Skeletal muscle cell (primary cell): ENCODE measurements at regions not wholly inside any gene's neighbourhood (a gene's known extent, or its start where the extent isn't known, plus 50 kb on each side); places are given as distances from the start of the nearest gene placed in this dataset.
"Not testable (repeated sequence)": the region's sequence is repeated elsewhere in the genome, so short reads cannot be mapped to it uniquely, and the experiment has no call there.

Experiments
- DNase-seq: peaks from one replicate; pipeline ENCODE4 v3.0.0-alpha.2; 2010; ENCODE audit warnings: low read depth
- H3K4me3 ChIP-seq: 2 replicates; pipeline ENCODE4 v1.5.1; 2011; ENCODE audit warnings: low read depth, mild to moderate bottlenecking, control low read depth, low read length, moderate library complexity

DNA sequence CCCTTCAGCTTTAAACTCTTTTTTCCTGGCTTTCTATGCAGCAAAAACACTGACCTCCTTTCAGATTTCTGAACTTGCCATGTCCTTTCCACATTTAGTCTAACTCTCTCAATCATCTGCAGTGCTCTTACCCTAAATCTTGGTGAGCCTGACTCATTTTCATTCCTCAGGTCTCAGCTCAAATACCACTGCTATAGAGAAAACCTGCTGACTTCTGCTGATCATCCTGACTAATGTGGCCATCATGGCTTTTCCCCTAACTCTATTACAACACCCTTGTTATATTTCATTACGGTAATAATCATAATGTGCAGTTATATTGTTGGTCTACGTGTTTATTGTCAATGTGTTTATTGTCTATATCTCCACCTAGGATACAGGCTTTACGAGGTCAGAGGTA, 207.3 kb upstream of the OR4E1 start:
- no peak overlapping the region for H3K4me3 ChIP-seq
- DNase-seq: no peak

GRCh38 chr14:21875791-21876190, 202.2 kb upstream of the OR4E1 start:
- DNase-seq: no peak
- no peak overlapping the region for H3K4me3 ChIP-seq

DNA sequence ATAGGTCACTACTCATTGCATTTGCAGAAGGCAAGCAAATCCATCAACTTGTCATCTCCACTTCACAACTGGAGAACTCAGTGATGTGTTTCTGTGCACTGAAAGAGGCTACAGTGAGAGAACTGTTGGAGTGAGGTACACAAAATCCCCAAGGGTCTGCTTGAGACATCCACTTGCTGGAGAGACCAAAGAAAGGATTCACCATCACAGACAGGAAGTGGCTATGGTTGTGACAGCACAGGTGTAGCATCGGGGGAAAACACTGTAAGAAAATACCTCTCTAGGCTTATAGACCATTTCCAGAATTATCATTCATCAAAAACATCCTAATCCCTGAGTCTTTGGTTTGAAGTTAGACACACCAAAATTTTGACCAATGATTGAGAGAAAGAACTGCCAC, 201.3 kb upstream of the OR4E1 start:
- DNase-seq: no peak
- no peak overlapping the region for H3K4me3 ChIP-seq

DNA sequence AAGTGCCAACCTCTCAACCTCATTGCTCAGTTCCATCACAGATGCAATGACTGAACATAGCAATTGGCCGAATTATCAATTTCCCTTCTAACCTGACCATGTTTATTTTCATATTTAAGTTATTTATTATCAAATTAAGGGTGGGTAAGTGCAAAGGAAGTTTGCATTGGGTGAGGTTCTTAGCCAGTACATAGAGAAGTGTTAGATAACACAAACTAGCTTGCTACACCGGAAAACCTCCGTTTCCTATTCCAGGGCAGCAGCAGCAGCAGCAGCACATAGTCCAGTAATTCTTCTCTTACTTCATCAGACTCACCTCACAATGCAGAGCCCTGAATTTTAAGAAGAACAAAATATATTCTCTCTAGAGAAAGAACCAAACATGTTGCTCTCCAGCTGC, 200.5 kb upstream of the OR4E1 start:
- no peak overlapping the region for H3K4me3 ChIP-seq

GRCh38 chr14:21868442-21869046, 194.9 kb upstream of the OR4E1 start:
- no peak overlapping the region for H3K4me3 ChIP-seq
- no peak for DNase-seq

More for the DNA sequence above, 200.5 kb upstream of the OR4E1 start:
- DNase-seq: no peak

DNA sequence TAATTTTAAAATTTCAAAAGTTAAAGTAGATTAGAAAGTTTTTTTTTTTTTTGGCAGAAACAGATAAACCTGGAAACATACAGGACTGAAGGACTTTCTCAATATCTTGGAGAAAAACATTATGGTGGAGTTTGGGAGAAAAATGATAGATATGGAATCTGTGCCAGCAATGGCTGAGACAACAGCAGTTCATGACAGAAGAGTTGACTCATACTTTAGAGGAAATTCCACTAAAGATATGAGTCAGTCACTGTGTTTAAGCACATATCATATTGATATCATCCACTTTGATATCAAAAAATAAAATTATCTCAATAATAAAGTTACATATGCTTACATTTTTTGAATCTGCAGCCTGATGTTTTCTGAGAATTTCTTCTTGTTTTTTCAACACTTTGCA, 193.9 kb upstream of the OR4E1 start:
- no peak overlapping the region for H3K4me3 ChIP-seq
- DNase-seq: no peak

DNA sequence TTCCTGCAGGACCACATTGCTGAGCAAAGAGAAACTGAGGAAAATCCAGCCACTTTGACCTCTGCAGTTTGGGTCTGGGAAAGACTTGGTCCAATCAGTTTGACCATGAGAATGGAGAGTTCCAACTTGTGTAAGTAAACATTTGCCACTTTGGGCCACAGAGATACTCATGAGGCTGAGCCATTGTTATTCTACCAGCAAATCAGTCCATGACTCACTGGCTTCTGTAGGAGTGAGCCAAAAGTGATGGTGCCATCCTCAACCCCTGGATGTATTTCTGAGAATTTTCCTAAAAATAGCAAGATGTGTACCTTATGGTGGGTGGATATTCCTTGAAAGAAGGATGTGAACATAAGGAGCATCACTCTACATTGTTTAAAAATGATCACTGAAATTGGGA, 192.9 kb upstream of the OR4E1 start:
- DNase-seq: no peak
- no peak overlapping the region for H3K4me3 ChIP-seq

DNA sequence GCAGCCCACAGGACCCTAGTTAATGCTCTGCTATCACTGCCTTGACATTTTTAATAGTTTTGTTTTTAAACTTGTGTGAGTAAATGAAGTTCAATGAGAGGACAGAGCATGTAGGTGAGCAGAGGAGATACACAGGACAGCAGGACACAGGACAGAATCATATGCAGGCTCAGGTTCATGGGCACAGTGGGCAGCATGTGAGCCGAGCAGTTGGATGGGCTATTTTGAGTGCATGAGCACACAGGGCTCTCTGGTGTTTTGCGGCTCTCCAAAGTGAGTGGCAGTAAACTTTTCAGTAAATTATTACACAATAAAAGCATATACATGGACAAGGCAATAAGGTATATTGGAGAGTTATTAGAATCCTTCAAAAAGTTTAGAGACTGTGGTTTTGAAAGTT, 189.7 kb upstream of the OR4E1 start:
- H3K4me3 ChIP-seq: no peak overlapping the region
- no peak for DNase-seq

- no peak overlapping the region for H3K4me3 ChIP-seq
- DNase-seq: no peak
These were observed 187.5 kb upstream of the OR4E1 start for GRCh38 chr14:21861153-21861552.

GRCh38 chr14:21860172-21860571, 186.6 kb upstream of the OR4E1 start:
- DNase-seq: no peak
- H3K4me3 ChIP-seq: no peak overlapping the region

- H3K4me3 ChIP-seq: no peak overlapping the region
- DNase-seq: no peak
These were observed 179.2 kb upstream of the OR4E1 start for GRCh38 chr14:21852775-21853174.

GRCh38 chr14:21852061-21852664, 178.5 kb upstream of the OR4E1 start:
- no peak for DNase-seq
- no peak overlapping the region for H3K4me3 ChIP-seq

DNA sequence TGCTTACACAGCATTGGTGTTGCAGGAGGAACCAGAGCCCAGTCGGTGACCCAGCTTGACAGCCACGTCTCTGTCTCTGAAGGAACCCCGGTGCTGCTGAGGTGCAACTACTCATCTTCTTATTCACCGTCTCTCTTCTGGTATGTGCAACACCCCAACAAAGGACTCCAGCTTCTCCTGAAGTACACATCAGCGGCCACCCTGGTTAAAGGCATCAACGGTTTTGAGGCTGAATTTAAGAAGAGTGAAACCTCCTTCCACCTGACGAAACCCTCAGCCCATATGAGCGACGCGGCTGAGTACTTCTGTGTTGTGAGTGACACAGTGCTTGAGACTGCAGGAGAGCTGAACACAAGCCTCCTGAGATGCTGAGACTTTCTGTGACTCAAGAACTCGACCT, 173.3 kb upstream of the OR4E1 start:
- DNase-seq: not testable (repeated sequence)

DNA sequence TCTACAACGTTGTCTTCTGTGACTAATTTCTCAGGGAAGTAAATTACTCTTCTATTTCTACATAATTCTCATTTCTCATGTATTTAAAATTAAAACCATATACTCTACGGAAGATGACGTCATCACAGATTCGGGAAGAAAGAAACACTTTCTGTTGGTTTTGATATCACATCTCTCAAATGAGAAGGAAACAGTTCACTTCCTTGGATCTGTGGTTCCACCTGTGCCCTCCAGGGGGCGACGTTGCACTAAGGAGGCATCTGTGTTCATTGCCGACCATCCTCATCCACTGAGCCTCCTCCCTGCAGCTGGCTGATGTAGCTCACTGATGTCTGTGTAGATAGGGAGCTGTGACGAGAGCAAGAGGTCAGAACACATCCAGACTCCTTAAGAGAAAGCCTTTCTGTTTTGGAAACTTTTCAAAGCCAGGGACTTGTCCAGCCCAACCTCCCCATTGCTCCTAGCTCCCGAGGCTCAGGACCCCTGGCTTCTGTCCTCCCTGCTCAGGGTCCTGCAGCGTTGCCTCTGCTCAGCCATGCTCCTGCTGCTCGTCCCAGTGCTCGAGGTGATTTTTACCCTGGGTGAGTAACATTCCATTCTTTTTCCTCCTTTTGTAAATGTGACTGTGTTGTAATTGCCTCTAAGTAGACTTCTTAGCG, 172.7 kb upstream of the OR4E1 start:
- DNase-seq: no peak
- no peak overlapping the region for H3K4me3 ChIP-seq

More for the DNA sequence above, 173.3 kb upstream of the OR4E1 start:
- H3K4me3 ChIP-seq: not testable (repeated sequence)

- H3K4me3 ChIP-seq: no peak overlapping the region
- DNase-seq: no peak
These were observed 167.1 kb upstream of the OR4E1 start for GRCh38 chr14:21840765-21841164.

DNA sequence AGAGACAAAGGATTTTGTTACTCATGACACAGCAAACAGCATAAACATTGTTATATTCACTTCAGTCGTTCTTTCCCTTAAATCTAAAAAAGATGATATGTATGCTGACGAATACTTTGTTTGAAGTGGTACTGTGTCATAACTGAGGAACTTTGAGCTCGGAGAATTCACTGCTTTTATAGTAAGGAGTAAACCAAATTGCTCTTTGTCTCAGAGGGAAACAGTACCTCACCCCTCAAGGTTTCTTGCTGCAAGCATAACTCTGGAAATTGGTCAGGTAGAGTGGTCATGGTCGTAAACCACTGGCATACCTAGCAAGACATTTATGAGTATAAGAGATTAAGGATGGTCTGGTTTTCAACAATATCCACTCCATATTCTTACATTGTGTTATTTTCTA, 160.2 kb upstream of the OR4E1 start:
- DNase-seq: no peak
- no peak overlapping the region for H3K4me3 ChIP-seq

- no peak for DNase-seq
These were observed 152.2 kb upstream of the OR4E1 start for GRCh38 chr14:21825845-21826244.

GRCh38 chr14:21825149-21825743, 151.6 kb upstream of the OR4E1 start:
- H3K4me3 ChIP-seq: no peak overlapping the region
- DNase-seq: no peak

More at GRCh38 chr14:21825845-21826244, 152.2 kb upstream of the OR4E1 start:
- H3K4me3 ChIP-seq: no peak overlapping the region

DNA sequence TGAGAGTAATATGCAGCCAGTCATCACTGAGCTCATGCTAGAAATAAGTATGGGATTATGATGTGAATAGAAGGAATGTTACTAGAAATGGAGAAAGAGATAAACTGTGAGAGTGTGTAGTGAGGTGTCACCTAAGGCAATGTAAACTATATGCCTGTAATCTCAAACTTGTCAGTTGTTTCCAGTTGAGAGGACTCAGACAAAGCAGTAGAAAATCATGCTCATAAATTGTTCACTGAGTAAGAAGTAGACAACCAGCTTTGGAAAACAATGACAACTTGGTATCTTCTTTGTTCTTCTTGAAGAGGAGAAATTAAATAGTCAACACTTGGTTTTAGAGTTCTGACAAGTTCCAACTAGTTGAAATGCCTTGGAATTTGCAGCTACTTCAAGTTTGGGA, 148.5 kb upstream of the OR4E1 start:
- no peak overlapping the region for H3K4me3 ChIP-seq
- no peak for DNase-seq

GRCh38 chr14:21820631-21821030, 147.0 kb upstream of the OR4E1 start:
- no peak for DNase-seq
- H3K4me3 ChIP-seq: no peak overlapping the region

- not testable (repeated sequence) for H3K4me3 ChIP-seq, DNase-seq
These were observed 146.3 kb upstream of the OR4E1 start for GRCh38 chr14:21819891-21820290.
